ENCODE measurements at regions not wholly inside any gene's neighbourhood (a gene's known extent, or its start where the extent isn't known, plus 50 kb on each side); places are given as distances from the start of the nearest gene placed in this dataset.

GRCh38 chr3:5645692-5646410, 458.3 kb downstream of the EDEM1 start:
- TF ChIP-seq CTCF (IDR thresholded peaks at IDR 0.05) (no peak), POLR2A (IDR thresholded peaks at IDR 0.05) (no peak)
